ENCODE measurements at regions not wholly inside any gene's neighbourhood (a gene's known extent, or its start where the extent isn't known, plus 50 kb on each side); places are given as distances from the start of the nearest gene placed in this dataset.

DNA sequence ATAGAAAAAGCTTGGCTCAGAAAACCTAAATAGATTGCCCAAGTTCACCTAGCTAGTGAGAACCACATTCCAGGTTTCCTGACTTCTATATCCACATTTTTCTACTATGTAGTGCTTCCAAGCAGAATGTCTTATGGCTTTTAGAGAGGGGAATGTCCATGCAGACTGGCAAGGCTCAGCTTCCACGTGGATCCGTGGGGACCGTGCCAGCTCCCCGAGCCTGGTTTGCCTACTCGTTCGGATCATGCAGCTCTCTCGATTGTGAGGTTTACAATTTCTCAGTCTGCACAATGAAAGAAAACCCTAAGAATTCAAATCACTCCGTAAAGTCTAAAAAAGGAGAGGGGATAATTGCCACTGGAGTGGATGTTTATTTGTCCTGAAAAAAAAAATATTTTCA lies 256.5 kb upstream of the NR4A3 start:
- 81 to 86% (median 84%) methylated on average over 8 of the region's 8 CpGs for WGBS, 5 donors
- intact Hi-C loops (cut with DNase I; ENCODE audit: low total_unique reads) = no loop called here
- H3K4me1 ChIP-seq = no peaks in the 10 kb centered on the region

DNA sequence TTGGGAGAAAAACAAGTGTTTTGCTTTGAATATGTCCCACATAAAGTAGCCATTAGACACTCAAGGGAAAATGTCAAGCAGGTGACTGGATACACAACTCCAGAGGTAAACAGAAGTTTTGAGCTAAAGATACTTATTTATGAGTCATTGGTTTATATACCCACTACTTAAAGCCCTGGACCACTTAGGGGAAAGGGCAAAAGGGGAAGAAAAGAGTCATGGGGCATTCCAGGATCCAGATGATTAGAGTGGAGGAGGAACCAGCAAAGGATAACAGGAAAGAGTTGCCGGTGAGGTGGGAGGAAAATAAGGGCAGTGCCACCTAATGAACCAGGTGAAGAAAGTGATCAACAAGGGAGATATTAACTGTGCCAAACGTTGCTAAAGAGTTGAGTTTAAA lies 254.2 kb upstream of the NR4A3 start:
- TF ChIP-seq POLR2AphosphoS5 (IDR thresholded peaks at IDR 0.05) (no peak), POLR2A (IDR thresholded peaks at IDR 0.05) (no peak), CTCF (IDR thresholded peaks at IDR 0.05) (no peak), EP300 (IDR thresholded peaks at IDR 0.05) (no peak)
- 44 to 89% (median 57%) methylated on average over 2 of the region's 2 CpGs for whole genome bisulfite sequencing, 5 donors

More for the DNA sequence above, 256.5 kb upstream of the NR4A3 start:
- no peak for DNase-seq
- H3K9me3 ChIP-seq = no peaks in the 10 kb centered on the region
- no peaks in the 10 kb centered on the region for H3K27me3 ChIP-seq
- no peak overlapping the region for H3K4me3 ChIP-seq
- H3K36me3 ChIP-seq = no peaks in the 10 kb centered on the region
- no peak overlapping the region for H3K27ac ChIP-seq
- TF ChIP-seq POLR2AphosphoS5 (IDR thresholded peaks at IDR 0.05) (no peak), POLR2A (IDR thresholded peaks at IDR 0.05) (no peak), EP300 (IDR thresholded peaks at IDR 0.05) (no peak), CTCF (IDR thresholded peaks at IDR 0.05) (no peak)

DNA sequence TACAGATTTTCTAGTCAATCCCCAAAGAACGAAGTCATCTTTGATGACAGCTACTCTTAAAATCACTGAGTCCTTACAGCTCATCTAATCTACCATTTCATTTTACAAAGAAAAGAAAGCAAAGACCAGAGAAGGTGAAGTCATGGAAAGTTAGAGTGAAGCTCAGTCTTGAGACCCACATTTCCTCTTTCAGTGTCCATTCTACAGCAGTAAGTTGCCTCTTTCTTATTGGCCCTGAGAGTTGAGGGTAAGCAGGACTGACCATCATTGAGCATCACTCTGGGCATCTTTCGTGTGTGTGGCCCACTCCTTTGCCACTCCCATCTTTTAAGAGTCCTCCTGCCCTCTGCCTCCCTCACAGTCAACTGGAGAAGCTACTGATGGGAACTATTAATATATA lies 251.8 kb upstream of the NR4A3 start:
- TF ChIP-seq CTCF (IDR thresholded peaks at IDR 0.05) (no peak), POLR2AphosphoS5 (IDR thresholded peaks at IDR 0.05) (no peak), POLR2A (IDR thresholded peaks at IDR 0.05) (no peak), EP300 (IDR thresholded peaks at IDR 0.05) (no peak)
- H3K27ac ChIP-seq = no peak overlapping the region
- H3K36me3 ChIP-seq = no peaks in the 10 kb centered on the region
- H3K4me1 ChIP-seq = no peaks in the 10 kb centered on the region
- H3K4me3 ChIP-seq = no peak overlapping the region
- intact Hi-C loops (cut with DNase I; ENCODE audit: low total_unique reads) = no loop called here
- no peaks in the 10 kb centered on the region for H3K9me3 ChIP-seq
- DNase-seq = no peak
- WGBS, 5 donors = 72 to 79% (median 74%) methylated on average over 2 of the region's 2 CpGs
- no peaks in the 10 kb centered on the region for H3K27me3 ChIP-seq

More for the DNA sequence above, 254.2 kb upstream of the NR4A3 start:
- Histone ChIP-seq H3K9me3 (no peaks in the 10 kb centered on the region), H3K27me3 (no peaks in the 10 kb centered on the region), H3K4me3 (no peak overlapping the region), H3K4me1 (no peaks in the 10 kb centered on the region), H3K27ac (no peak overlapping the region), H3K36me3 (no peaks in the 10 kb centered on the region)
- no peak for DNase-seq
- intact Hi-C loops (cut with DNase I; ENCODE audit: low total_unique reads) = no loop called here

DNA sequence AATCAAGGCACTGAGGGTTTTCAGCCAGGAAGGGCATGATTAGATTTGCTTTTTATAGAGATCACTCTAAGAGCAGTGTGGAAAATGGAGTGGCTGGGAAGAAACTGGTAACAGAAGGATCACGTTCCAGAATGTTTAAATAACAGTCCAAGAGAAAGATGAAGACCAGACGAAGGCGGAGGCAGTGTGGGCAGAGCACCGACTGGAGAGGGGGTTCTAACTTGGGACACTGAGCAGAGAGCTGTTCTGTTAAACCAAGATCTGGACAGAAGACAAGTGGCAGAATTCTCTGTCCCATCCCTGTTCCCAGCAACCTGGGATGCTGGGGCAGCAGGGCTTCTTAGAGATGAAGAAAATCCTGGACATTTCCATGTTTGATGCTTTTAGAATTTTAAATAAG lies 249.1 kb upstream of the NR4A3 start:
- peak in 1 of 2 donors; percentile 21 for DNase-seq
- H3K4me1 ChIP-seq = no peaks in the 10 kb centered on the region
- H3K9me3 ChIP-seq = no peaks in the 10 kb centered on the region
- no peaks in the 10 kb centered on the region for H3K36me3 ChIP-seq
- no peak overlapping the region for H3K4me3 ChIP-seq
- TF ChIP-seq POLR2AphosphoS5 (IDR thresholded peaks at IDR 0.05) = no peak
- no peak for TF ChIP-seq POLR2A (IDR thresholded peaks at IDR 0.05)
- TF ChIP-seq CTCF (IDR thresholded peaks at IDR 0.05) = no peak
- no peak for TF ChIP-seq EP300 (IDR thresholded peaks at IDR 0.05)
- no peaks in the 10 kb centered on the region for H3K27me3 ChIP-seq
- H3K27ac ChIP-seq = peak overlapping the region in 1 of 5 donors; percentile 28
- intact Hi-C loops (cut with DNase I; ENCODE audit: low total_unique reads) = no loop called here
- 62 to 81% (median 73%) methylated on average over 4 of the region's 4 CpGs for WGBS, 5 donors
